Keratinocyte (primary cell): ENCODE measurements at regions not wholly inside any gene's neighbourhood (a gene's known extent, or its start where the extent isn't known, plus 50 kb on each side); places are given as distances from the start of the nearest gene placed in this dataset.
"Not testable (repeated sequence)": the region's sequence is repeated elsewhere in the genome, so short reads cannot be mapped to it uniquely, and the experiment has no call there.

Experiments
- DNase-seq: peaks from one replicate; pipeline ENCODE4 v3.0.0-alpha.2; 2011; ENCODE audit warnings: low read depth, missing footprints, low spot score
- FAIRE-seq: peaks from 2 replicates; lab custom pipeline; 2011; peaks lifted over from hg19 to GRCh38; lab: Jason Lieb, UNC
- H2AFZ ChIP-seq: 2 replicates; pipeline ENCODE4 v1.6.0; 2012; ENCODE audit warnings: low read length, control low read depth, inconsistent platforms; ENCODE audit not compliant: control insufficient read depth
- H3K27ac ChIP-seq: 2 replicates; pipeline ENCODE4 v1.5.1; 2011; ENCODE audit warnings: low read length; ENCODE audit not compliant: control insufficient read depth, insufficient read depth
- H3K27me3 ChIP-seq: 3 replicates; pipeline ENCODE4 v1.6.0; 2011; ENCODE audit warnings: low read length; ENCODE audit not compliant: control insufficient read depth, insufficient read depth; ENCODE audit errors: extremely low read depth
- H3K36me3 ChIP-seq, 2 experiments: 2 replicates in 1 of 2; 3 replicates in 1 of 2; pipeline ENCODE4 v1.5.1; 2011; ENCODE audit warnings: low read length in 2 of 2, mild to moderate bottlenecking in 1 of 2; ENCODE audit not compliant: control insufficient read depth in 2 of 2, insufficient read depth in 2 of 2; ENCODE audit errors: extremely low read depth in 1 of 2
- H3K4me1 ChIP-seq: 3 replicates; pipeline ENCODE4 v1.5.1; 2011; ENCODE audit warnings: low read length; ENCODE audit not compliant: control insufficient read depth, insufficient read depth; ENCODE audit errors: extremely low read depth
- H3K4me2 ChIP-seq: 3 replicates; pipeline ENCODE4 v1.6.0; 2011; ENCODE audit warnings: low read depth, low read length; ENCODE audit not compliant: control insufficient read depth, insufficient read depth; ENCODE audit errors: extremely low read depth
- H3K4me3 ChIP-seq, 3 experiments: fragments of 200-600 bp in 1 of 3; sonication (generic) in 1 of 3; 2 replicates in 2 of 3; 3 replicates in 1 of 3; pipeline ENCODE4 v1.5.1; 2011 to 2016; ENCODE audit warnings: low read length in 3 of 3, mild to moderate bottlenecking in 3 of 3, control low read depth in 2 of 3, inconsistent platforms in 1 of 3, low read depth in 1 of 3, mixed read lengths in 1 of 3, mixed run types in 1 of 3, moderate library complexity in 1 of 3; ENCODE audit not compliant: control insufficient read depth in 2 of 3, insufficient read depth in 2 of 3; ENCODE audit errors: extremely low read depth in 1 of 3
- H3K79me2 ChIP-seq: 2 replicates; pipeline ENCODE4 v1.6.0; 2012; ENCODE audit warnings: low read length; ENCODE audit not compliant: control insufficient read depth, insufficient read depth
- H3K9ac ChIP-seq: 3 replicates; pipeline ENCODE4 v1.6.0; 2011; ENCODE audit warnings: low read length; ENCODE audit not compliant: control insufficient read depth, insufficient read depth; ENCODE audit errors: extremely low read depth
- H3K9me1 ChIP-seq: 3 replicates; pipeline ENCODE4 v1.6.0; 2011; ENCODE audit warnings: low read length; ENCODE audit not compliant: control insufficient read depth, insufficient read depth; ENCODE audit errors: extremely low read depth
- H3K9me3 ChIP-seq: 2 replicates; pipeline ENCODE4 v1.5.1; 2012; ENCODE audit warnings: low read depth, low read length; ENCODE audit not compliant: control insufficient read depth
- H4K20me1 ChIP-seq: 3 replicates; pipeline ENCODE4 v1.6.0; 2011; ENCODE audit warnings: low read length; ENCODE audit not compliant: control insufficient read depth, insufficient read depth; ENCODE audit errors: extremely low read depth
- EZH2 ChIP-seq: IDR thresholded peaks from one replicate; pipeline ENCODE4 v1.6.1; 2012; ENCODE audit warnings: inconsistent platforms, mild to moderate bottlenecking, low read length, moderate library complexity
- dilution Hi-C: fragments of 300-500 bp; cut with MboI; formaldehyde crosslinking; loops from one replicate; pipeline ENCODE4 v1.7.0; 2020; ENCODE audit warnings: low sequenced_read_pairs; ENCODE audit not compliant: extremely low pct_ligation_motif_present
- TF ChIP-seq, protein P1 (sequence below), 3 experiments: IDR thresholded peaks in 1 of 3; conservative IDR thresholded peaks in 1 of 3; optimal IDR thresholded peaks in 1 of 3; 2 replicates in 2 of 3; 3 replicates in 1 of 3; pipeline versions ENCODE3 to v1.5.1; 2011; ENCODE audit warnings: low read length in 3 of 3, mild to moderate bottlenecking in 3 of 3, moderate library complexity in 2 of 3, control low read depth in 1 of 3, inconsistent platforms in 1 of 3; ENCODE audit not compliant: insufficient read depth in 2 of 3; ENCODE audit errors: extremely low read depth in 1 of 3

DNA sequence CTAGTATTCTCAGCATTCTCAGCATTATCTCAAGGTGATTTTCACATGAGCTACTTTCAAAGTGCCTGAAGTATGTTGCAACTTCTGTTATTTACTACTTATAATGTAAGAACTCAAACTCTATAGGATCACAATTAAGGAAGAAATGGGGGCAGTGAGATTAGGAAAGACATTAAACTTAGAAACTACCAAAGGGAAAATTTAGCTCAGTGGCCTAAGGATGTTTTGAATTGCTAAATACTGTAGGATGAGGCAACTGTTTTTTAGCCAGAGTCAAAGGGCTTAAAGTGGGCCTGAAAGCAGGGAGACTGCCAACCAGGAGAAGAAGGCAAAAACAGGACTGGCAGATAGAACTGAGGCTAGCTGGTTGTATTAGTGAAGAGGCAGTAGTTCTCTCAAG is 55.5 kb upstream of the MBNL1 start:
- Histone ChIP-seq H4K20me1 (no peaks in the 10 kb centered on the region), H3K9me1 (no peaks in the 10 kb centered on the region), H3K9ac (no peak overlapping the region), H3K79me2 (no peaks in the 10 kb centered on the region), H3K4me1 (no peaks in the 10 kb centered on the region), H3K4me2 (no peak overlapping the region), H3K27me3 (no peaks in the 10 kb centered on the region), H3K36me3 (no peaks in the 10 kb centered on the region), H3K4me3 (no peak overlapping the region), H2AFZ (no peak overlapping the region), H3K27ac (no peak overlapping the region), H3K9me3 (no peaks in the 10 kb centered on the region)
- no peak for DNase-seq
- dilution Hi-C loops, result no loop called here
- peak; percentile 9 for FAIRE-seq
- no peak for TF ChIP-seq EZH2
- TF ChIP-seq, protein P1, sequence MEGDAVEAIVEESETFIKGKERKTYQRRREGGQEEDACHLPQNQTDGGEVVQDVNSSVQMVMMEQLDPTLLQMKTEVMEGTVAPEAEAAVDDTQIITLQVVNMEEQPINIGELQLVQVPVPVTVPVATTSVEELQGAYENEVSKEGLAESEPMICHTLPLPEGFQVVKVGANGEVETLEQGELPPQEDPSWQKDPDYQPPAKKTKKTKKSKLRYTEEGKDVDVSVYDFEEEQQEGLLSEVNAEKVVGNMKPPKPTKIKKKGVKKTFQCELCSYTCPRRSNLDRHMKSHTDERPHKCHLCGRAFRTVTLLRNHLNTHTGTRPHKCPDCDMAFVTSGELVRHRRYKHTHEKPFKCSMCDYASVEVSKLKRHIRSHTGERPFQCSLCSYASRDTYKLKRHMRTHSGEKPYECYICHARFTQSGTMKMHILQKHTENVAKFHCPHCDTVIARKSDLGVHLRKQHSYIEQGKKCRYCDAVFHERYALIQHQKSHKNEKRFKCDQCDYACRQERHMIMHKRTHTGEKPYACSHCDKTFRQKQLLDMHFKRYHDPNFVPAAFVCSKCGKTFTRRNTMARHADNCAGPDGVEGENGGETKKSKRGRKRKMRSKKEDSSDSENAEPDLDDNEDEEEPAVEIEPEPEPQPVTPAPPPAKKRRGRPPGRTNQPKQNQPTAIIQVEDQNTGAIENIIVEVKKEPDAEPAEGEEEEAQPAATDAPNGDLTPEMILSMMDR (optimal IDR thresholded peaks at IDR 0.05 in 1 of 3, IDR thresholded peaks at IDR 0.05 in 1 of 3, conservative IDR thresholded peaks at IDR 0.05 in 1 of 3; ENCODE audit: extremely low read depth in 1 of 3, insufficient read depth in 2 of 3, low read length in 3 of 3), result no peak

DNA sequence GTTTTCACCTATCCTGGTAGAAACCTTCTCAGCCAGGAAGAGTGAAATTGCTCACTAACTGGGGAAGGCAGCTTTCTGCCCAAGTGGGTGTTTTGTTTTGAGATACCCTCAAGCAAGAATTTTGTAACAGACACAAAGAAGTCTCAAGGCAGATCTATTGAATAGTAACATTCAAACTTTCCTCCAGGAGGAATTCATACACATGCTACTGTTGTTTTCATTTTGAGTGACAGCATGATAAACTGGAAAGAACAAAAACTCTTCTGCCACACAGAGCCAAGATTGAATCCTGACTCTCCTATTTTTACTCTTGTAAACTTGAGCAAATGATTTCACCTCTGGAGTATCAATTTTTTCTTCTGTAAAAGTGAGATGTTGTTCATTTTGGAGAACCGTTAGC is 54.8 kb upstream of the MBNL1 start:
- no peak overlapping the region for H2AFZ ChIP-seq
- TF ChIP-seq EZH2, result no peak
- TF ChIP-seq, protein P1 (optimal IDR thresholded peaks at IDR 0.05 in 1 of 3, IDR thresholded peaks at IDR 0.05 in 1 of 3, conservative IDR thresholded peaks at IDR 0.05 in 1 of 3; ENCODE audit: extremely low read depth in 1 of 3, insufficient read depth in 2 of 3, low read length in 3 of 3), result no peak

GRCh38 chr3:152216960-152217865 is 51.5 kb upstream of the MBNL1 start:
- FAIRE-seq, H4K20me1 ChIP-seq, H3K9me1 ChIP-seq, H3K9ac ChIP-seq, H3K9me3 ChIP-seq, DNase-seq, H3K36me3 ChIP-seq, H3K4me2 ChIP-seq, H2AFZ ChIP-seq, H3K27ac ChIP-seq, H3K79me2 ChIP-seq, dilution Hi-C loops, H3K4me1 ChIP-seq, H3K27me3 ChIP-seq, H3K4me3 ChIP-seq: not testable (repeated sequence)

More for the DNA sequence above, 54.8 kb upstream of the MBNL1 start:
- Histone ChIP-seq H3K27ac (no peak overlapping the region), H3K79me2 (no peaks in the 10 kb centered on the region), H3K9me1 (no peaks in the 10 kb centered on the region), H3K4me1 (no peaks in the 10 kb centered on the region), H3K4me2 (no peak overlapping the region), H3K36me3 (no peaks in the 10 kb centered on the region), H3K9ac (no peak overlapping the region), H3K9me3 (no peaks in the 10 kb centered on the region), H4K20me1 (no peaks in the 10 kb centered on the region), H3K4me3 (no peak overlapping the region), H3K27me3 (no peaks in the 10 kb centered on the region)
- DNase-seq (no peak), FAIRE-seq (no peak)
- dilution Hi-C loops, result no loop called here
